HCEC 1CT (cell line): ENCODE measurements at regions not wholly inside any gene's neighbourhood (a gene's known extent, or its start where the extent isn't known, plus 50 kb on each side); places are given as distances from the start of the nearest gene placed in this dataset.
"Not testable (repeated sequence)": the region's sequence is repeated elsewhere in the genome, so short reads cannot be mapped to it uniquely, and the experiment has no call there.

Experiments
- DNase-seq: peaks from one replicate; pipeline ENCODE4 v3.0.0-alpha.2; 2017

GRCh38 chr6:137625100-137625661 is 131.0 kb upstream of the OLIG3 start:
- DNase-seq = no peak

- no peak for DNase-seq
Measured at GRCh38 chr6:137625808-137626207, 131.6 kb upstream of the OLIG3 start.

GRCh38 chr6:137630666-137631065 is 136.5 kb upstream of the OLIG3 start:
- no peak for DNase-seq

GRCh38 chr6:137631323-137631722 is 137.1 kb upstream of the OLIG3 start:
- no peak for DNase-seq

GRCh38 chr6:137634177-137634576 is 140.0 kb upstream of the OLIG3 start:
- not testable (repeated sequence) for DNase-seq

GRCh38 chr6:137637121-137637520 is 142.9 kb upstream of the OLIG3 start:
- DNase-seq = peak; percentile 93

GRCh38 chr6:137638926-137639706 is 144.9 kb upstream of the OLIG3 start:
- DNase-seq = no peak

- DNase-seq = no peak
Measured at GRCh38 chr6:137640086-137640485, 145.9 kb upstream of the OLIG3 start.

GRCh38 chr6:137641474-137642077 is 147.4 kb upstream of the OLIG3 start:
- DNase-seq = peak; percentile 66

- not testable (repeated sequence) for DNase-seq
Measured at GRCh38 chr6:137643210-137643609, 149.0 kb upstream of the OLIG3 start.

GRCh38 chr6:137643644-137644043 is 149.4 kb upstream of the OLIG3 start:
- DNase-seq = not testable (repeated sequence)

GRCh38 chr6:137645850-137646249 is 151.7 kb upstream of the OLIG3 start:
- no peak for DNase-seq

- DNase-seq = no peak
Measured at GRCh38 chr6:137646484-137646883, 152.3 kb upstream of the OLIG3 start.

GRCh38 chr6:137647762-137648447 is 153.7 kb upstream of the OLIG3 start:
- peak; percentile 51 for DNase-seq

GRCh38 chr6:137650720-137651119 is 156.5 kb upstream of the OLIG3 start:
- no peak for DNase-seq

GRCh38 chr6:137651178-137651577 is 157.0 kb upstream of the OLIG3 start:
- no peak for DNase-seq

- no peak for DNase-seq
Measured at GRCh38 chr6:137651591-137652335, 157.6 kb upstream of the OLIG3 start.

GRCh38 chr6:137652961-137653705 is 158.9 kb upstream of the OLIG3 start:
- no peak for DNase-seq

- DNase-seq = no peak
Measured at GRCh38 chr6:137653706-137654059, 159.5 kb upstream of the OLIG3 start.

GRCh38 chr6:137654365-137654981 is 160.3 kb upstream of the OLIG3 start:
- no peak for DNase-seq

- no peak for DNase-seq
Measured at GRCh38 chr6:137655291-137655690, 161.1 kb upstream of the OLIG3 start.

GRCh38 chr6:137656735-137657134 is 162.5 kb upstream of the OLIG3 start:
- DNase-seq = no peak
